DND-41 (cell line): ENCODE measurements at regions not wholly inside any gene's neighbourhood (a gene's known extent, or its start where the extent isn't known, plus 50 kb on each side); places are given as distances from the start of the nearest gene placed in this dataset.

ENCODE experiments used
- EZH2 ChIP-seq: IDR thresholded peaks from 3 replicates; pipeline ENCODE4 v1.6.1; 2012; ENCODE audit warnings: borderline replicate concordance, low read depth, mild to moderate bottlenecking, moderate library complexity, low read length, inconsistent platforms; ENCODE audit not compliant: severe bottlenecking
- TF ChIP-seq, protein P1 (sequence below): IDR thresholded peaks from 2 replicates; pipeline ENCODE4 v1.5.1; 2012; ENCODE audit warnings: borderline replicate concordance, low read length, moderate library complexity, mild to moderate bottlenecking; ENCODE audit not compliant: poor library complexity, severe bottlenecking; ENCODE audit errors: extremely low read depth

- TF ChIP-seq, protein P1, sequence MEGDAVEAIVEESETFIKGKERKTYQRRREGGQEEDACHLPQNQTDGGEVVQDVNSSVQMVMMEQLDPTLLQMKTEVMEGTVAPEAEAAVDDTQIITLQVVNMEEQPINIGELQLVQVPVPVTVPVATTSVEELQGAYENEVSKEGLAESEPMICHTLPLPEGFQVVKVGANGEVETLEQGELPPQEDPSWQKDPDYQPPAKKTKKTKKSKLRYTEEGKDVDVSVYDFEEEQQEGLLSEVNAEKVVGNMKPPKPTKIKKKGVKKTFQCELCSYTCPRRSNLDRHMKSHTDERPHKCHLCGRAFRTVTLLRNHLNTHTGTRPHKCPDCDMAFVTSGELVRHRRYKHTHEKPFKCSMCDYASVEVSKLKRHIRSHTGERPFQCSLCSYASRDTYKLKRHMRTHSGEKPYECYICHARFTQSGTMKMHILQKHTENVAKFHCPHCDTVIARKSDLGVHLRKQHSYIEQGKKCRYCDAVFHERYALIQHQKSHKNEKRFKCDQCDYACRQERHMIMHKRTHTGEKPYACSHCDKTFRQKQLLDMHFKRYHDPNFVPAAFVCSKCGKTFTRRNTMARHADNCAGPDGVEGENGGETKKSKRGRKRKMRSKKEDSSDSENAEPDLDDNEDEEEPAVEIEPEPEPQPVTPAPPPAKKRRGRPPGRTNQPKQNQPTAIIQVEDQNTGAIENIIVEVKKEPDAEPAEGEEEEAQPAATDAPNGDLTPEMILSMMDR, result no peak
- TF ChIP-seq EZH2, result no peak
These were observed 379.8 kb downstream of the GPATCH2 start for GRCh38 chr1:217251121-217251520.
